MM.1S (cell line): ENCODE measurements at regions not wholly inside any gene's neighbourhood (a gene's known extent, or its start where the extent isn't known, plus 50 kb on each side); places are given as distances from the start of the nearest gene placed in this dataset.

Experiments
- DNase-seq: peaks from one replicate; pipeline ENCODE4 v3.0.0-alpha.2; 2015
- H2AFZ ChIP-seq: fragments of 300-600 bp; sonication (generic); 2 replicates; pipeline ENCODE4 v1.6.0; 2016; ENCODE audit warnings: antibody characterized with exemption, low read length
- H3F3A ChIP-seq: fragments of 300-600 bp; sonication (generic); 2 replicates; pipeline ENCODE4 v1.6.1; 2016; ENCODE audit warnings: mild to moderate bottlenecking, antibody characterized with exemption, low read length, moderate library complexity, mixed read lengths; ENCODE audit not compliant: insufficient read depth
- H3K27ac ChIP-seq: fragments of 300-600 bp; sonication (generic); 2 replicates; pipeline ENCODE4 v1.5.1; 2016; ENCODE audit warnings: mild to moderate bottlenecking, low read length
- H3K27me3 ChIP-seq: fragments of 300-600 bp; sonication (generic); replicated peaks from 2 replicates; pipeline ENCODE4 v1.6.0; 2016; ENCODE audit warnings: low read length; ENCODE audit not compliant: insufficient read depth
- H3K36me3 ChIP-seq: fragments of 300-600 bp; sonication (generic); replicated peaks from 2 replicates; pipeline ENCODE4 v1.6.1; 2016; ENCODE audit warnings: mild to moderate bottlenecking, low read length, mixed read lengths; ENCODE audit not compliant: insufficient read depth
- H3K4me1 ChIP-seq: fragments of 300-600 bp; sonication (generic); 2 replicates; pipeline ENCODE4 v1.6.1; 2016; ENCODE audit warnings: low read length, mixed read lengths
- H3K4me2 ChIP-seq: fragments of 300-600 bp; sonication (generic); 2 replicates; pipeline ENCODE4 v1.6.0; 2016; ENCODE audit warnings: low read depth, low read length
- H3K4me3 ChIP-seq: fragments of 300-600 bp; sonication (generic); 2 replicates; pipeline ENCODE4 v1.5.1; 2016; ENCODE audit warnings: low read length, mixed read lengths
- H3K79me2 ChIP-seq: fragments of 300-600 bp; sonication (generic); 2 replicates; pipeline ENCODE4 v1.6.1; 2016; ENCODE audit warnings: mixed run types, low read length, mixed read lengths
- H3K9ac ChIP-seq: fragments of 300-600 bp; sonication (generic); 2 replicates; pipeline ENCODE4 v1.6.1; 2016; ENCODE audit warnings: low read length, mixed read lengths
- H3K9me2 ChIP-seq: fragments of 300-600 bp; sonication (generic); replicated peaks from 2 replicates; pipeline ENCODE4 v1.6.1; 2016; ENCODE audit warnings: mild to moderate bottlenecking, low read length, mixed read lengths; ENCODE audit not compliant: insufficient read depth
- H3K9me3 ChIP-seq: fragments of 300-600 bp; sonication (generic); replicated peaks from 2 replicates; pipeline ENCODE4 v1.6.1; 2016; ENCODE audit warnings: mild to moderate bottlenecking, low read length, mixed read lengths; ENCODE audit not compliant: insufficient read depth
- H4K20me1 ChIP-seq: fragments of 300-600 bp; sonication (generic); 2 replicates; pipeline ENCODE4 v1.6.1; 2016; ENCODE audit warnings: mild to moderate bottlenecking, low read length, moderate library complexity, mixed read lengths; ENCODE audit not compliant: insufficient read depth
- EZH2 ChIP-seq: fragments of 300-600 bp; sonication (generic); optimal IDR thresholded peaks from 2 replicates; pipeline ENCODE3; 2017; ENCODE audit warnings: low read depth, mild to moderate bottlenecking, antibody characterized with exemption, low read length, mixed read lengths
- EZH2phosphoT487 ChIP-seq: fragments of 300-600 bp; sonication (generic); IDR thresholded peaks from 2 replicates; pipeline ENCODE4 v1.6.1; 2018; ENCODE audit warnings: antibody characterized with exemption, low read length
- TF ChIP-seq, protein P1 (sequence below): fragments of 300-600 bp; sonication (generic); IDR thresholded peaks from 2 replicates; pipeline ENCODE4 v1.5.1; 2016; ENCODE audit warnings: antibody characterized with exemption, low read length, mixed read lengths

DNA sequence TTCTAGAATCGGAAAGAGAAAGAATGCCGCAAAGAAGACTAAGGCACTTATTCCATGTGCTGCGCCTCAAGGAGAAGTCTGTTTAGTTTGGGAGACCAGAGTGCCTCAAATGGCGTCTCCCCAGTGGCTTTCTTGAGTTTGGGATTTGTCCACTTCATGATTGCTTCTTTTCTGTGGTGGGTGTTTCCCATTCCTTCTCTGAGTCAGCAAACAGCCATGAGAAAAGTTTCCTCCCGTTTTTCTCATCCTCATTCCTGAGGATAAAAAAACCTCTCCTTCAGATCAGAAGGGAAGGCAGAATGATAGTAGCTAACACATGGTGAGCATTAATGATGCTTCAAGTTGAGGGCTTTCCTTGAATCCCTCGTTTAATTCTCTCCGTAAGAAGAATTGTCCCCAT, 275.9 kb upstream of the WWC1 start:
- Histone ChIP-seq H3K9ac (no peak overlapping the region), H3K9me3 (no peaks in the 10 kb centered on the region), H2AFZ (no peak overlapping the region), H3F3A (no peaks in the 10 kb centered on the region), H4K20me1 (no peaks in the 10 kb centered on the region), H3K27ac (no peak overlapping the region), H3K4me3 (no peak overlapping the region), H3K4me1 (no peaks in the 10 kb centered on the region), H3K79me2 (no peaks in the 10 kb centered on the region), H3K27me3 (no peaks in the 10 kb centered on the region), H3K4me2 (no peak overlapping the region), H3K9me2 (no peaks in the 10 kb centered on the region), H3K36me3 (no peaks in the 10 kb centered on the region)
- no peak for DNase-seq
- TF ChIP-seq, protein P1, sequence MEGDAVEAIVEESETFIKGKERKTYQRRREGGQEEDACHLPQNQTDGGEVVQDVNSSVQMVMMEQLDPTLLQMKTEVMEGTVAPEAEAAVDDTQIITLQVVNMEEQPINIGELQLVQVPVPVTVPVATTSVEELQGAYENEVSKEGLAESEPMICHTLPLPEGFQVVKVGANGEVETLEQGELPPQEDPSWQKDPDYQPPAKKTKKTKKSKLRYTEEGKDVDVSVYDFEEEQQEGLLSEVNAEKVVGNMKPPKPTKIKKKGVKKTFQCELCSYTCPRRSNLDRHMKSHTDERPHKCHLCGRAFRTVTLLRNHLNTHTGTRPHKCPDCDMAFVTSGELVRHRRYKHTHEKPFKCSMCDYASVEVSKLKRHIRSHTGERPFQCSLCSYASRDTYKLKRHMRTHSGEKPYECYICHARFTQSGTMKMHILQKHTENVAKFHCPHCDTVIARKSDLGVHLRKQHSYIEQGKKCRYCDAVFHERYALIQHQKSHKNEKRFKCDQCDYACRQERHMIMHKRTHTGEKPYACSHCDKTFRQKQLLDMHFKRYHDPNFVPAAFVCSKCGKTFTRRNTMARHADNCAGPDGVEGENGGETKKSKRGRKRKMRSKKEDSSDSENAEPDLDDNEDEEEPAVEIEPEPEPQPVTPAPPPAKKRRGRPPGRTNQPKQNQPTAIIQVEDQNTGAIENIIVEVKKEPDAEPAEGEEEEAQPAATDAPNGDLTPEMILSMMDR = no peak
- no peak for TF ChIP-seq EZH2
- TF ChIP-seq EZH2phosphoT487 = no peak

DNA sequence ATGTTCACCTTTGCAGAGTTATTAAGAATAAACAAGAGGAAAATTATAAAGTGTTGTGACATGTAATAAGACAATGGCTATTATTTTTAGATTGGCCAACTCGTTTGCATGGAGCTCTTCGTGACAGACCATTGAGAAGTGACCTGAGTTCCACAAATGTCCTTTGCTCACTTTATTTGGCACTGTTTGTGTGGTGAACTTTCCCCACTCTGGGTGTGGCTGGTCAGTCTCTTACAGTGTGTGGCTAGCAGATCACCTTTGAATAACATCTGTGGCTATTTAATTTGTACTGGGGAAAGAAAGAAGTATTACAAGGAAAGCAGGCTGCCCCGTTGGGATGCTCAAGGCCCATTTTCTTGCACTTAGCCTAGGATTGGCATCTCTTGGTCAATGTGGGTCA, 274.1 kb upstream of the WWC1 start:
- Histone ChIP-seq H3K4me1 (no peaks in the 10 kb centered on the region), H3K9me3 (no peaks in the 10 kb centered on the region), H2AFZ (no peak overlapping the region), H3K9ac (no peak overlapping the region), H3K79me2 (no peaks in the 10 kb centered on the region), H3K9me2 (no peaks in the 10 kb centered on the region), H3K36me3 (no peaks in the 10 kb centered on the region), H4K20me1 (no peaks in the 10 kb centered on the region), H3K27ac (no peak overlapping the region), H3K27me3 (no peaks in the 10 kb centered on the region), H3F3A (no peaks in the 10 kb centered on the region), H3K4me3 (no peak overlapping the region), H3K4me2 (no peak overlapping the region)
- TF ChIP-seq, protein P1 = no peak
- TF ChIP-seq EZH2 (no peak), EZH2phosphoT487 (no peak)
- DNase-seq = no peak

DNA sequence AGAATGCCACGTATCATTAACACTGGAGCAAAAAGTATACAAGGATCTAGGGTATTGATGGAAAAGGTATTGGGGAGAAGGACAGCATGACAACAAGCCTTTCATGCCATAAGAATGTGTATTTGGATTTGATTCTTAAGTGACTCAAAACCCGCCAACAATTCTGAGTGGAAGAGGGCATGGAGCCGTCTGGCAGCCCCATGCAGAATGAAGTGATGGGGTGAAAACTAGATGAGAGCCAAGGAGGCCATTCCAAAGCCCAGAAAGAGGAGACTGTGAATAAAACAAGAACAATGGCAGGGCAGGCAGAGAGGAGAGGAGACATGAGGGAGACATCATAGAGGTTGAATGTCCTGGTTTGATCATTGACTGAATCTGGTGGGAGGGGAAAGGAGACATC, 272.3 kb upstream of the WWC1 start:
- no peaks in the 10 kb centered on the region for H4K20me1 ChIP-seq
- no peak overlapping the region for H3K9ac ChIP-seq
- no peak overlapping the region for H3K27ac ChIP-seq
- H3F3A ChIP-seq = no peaks in the 10 kb centered on the region
- no peaks in the 10 kb centered on the region for H3K36me3 ChIP-seq
- no peaks in the 10 kb centered on the region for H3K9me3 ChIP-seq
- H3K79me2 ChIP-seq = no peaks in the 10 kb centered on the region
- no peaks in the 10 kb centered on the region for H3K4me1 ChIP-seq
- no peak overlapping the region for H3K4me2 ChIP-seq
- H3K4me3 ChIP-seq = no peak overlapping the region
- H2AFZ ChIP-seq = no peak overlapping the region
- DNase-seq = no peak
- H3K9me2 ChIP-seq = no peaks in the 10 kb centered on the region
- TF ChIP-seq, protein P1 = no peak
- no peak for TF ChIP-seq EZH2phosphoT487
- H3K27me3 ChIP-seq = no peaks in the 10 kb centered on the region
